Caco-2 (cell line): ENCODE measurements at regions not wholly inside any gene's neighbourhood (a gene's known extent, or its start where the extent isn't known, plus 50 kb on each side); places are given as distances from the start of the nearest gene placed in this dataset.

ENCODE experiments used
- BruUV-seq: library from RNA; stranded (reverse); fragments of 400-500 nt; replicated peaks from 2 replicates; lab custom pipeline; 2021; lab: Mats Ljungman, UMichigan
- CTCF ChIA-PET: fragments of 300-600 bp; sonication (Branson Sonifier 250); formaldehyde crosslinking; loops from one replicate; lab custom pipeline; 2022; ENCODE audit warnings: antibody characterized with exemption; lab: Charles Lee
- POLR2A ChIA-PET: fragments of 300-600 bp; sonication (Branson Sonifier 250); formaldehyde crosslinking; loops from one replicate; lab custom pipeline; 2022; ENCODE audit warnings: antibody characterized with exemption; lab: Charles Lee
- DNase-seq, 2 experiments: peaks; one replicate each; pipeline versions ENCODE4 v3.0.0 to v3.0.0-alpha.2; 2020 to 2022
- H3K27me3 ChIP-seq: replicated peaks from 2 replicates; pipeline ENCODE4 v1.6.0; 2011; ENCODE audit warnings: low read length; ENCODE audit not compliant: control insufficient read depth, insufficient read depth
- H3K36me3 ChIP-seq: 2 replicates; pipeline ENCODE4 v1.5.1; 2011; ENCODE audit warnings: low read length; ENCODE audit not compliant: control insufficient read depth, insufficient read depth
- H3K4me1 ChIP-seq: fragments of 250-450 bp; sonication (Bioruptor Pico); 2 replicates; pipeline ENCODE4 v1.5.1; 2020; ENCODE audit warnings: mild to moderate bottlenecking
- H3K4me3 ChIP-seq: 2 replicates; pipeline ENCODE4 v1.5.1; 2011; ENCODE audit warnings: low read depth, mild to moderate bottlenecking, control low read depth, low read length
- H3K9me3 ChIP-seq: fragments of 250-450 bp; sonication (Bioruptor Pico); 2 replicates; pipeline ENCODE4 v1.5.1; 2020; ENCODE audit warnings: mild to moderate bottlenecking, moderate library complexity
- H3K27ac Mint-ChIP-seq: one replicate; pipeline ENCODE4 v1.8.0; 2022; ENCODE audit warnings: mixed read lengths; ENCODE audit not compliant: unreplicated experiment
- H3K27me3 Mint-ChIP-seq: one replicate; pipeline ENCODE4 v1.8.0; 2022; ENCODE audit warnings: mixed read lengths; ENCODE audit not compliant: insufficient read depth, unreplicated experiment
- H3K36me3 Mint-ChIP-seq: one replicate; pipeline ENCODE4 v1.8.0; 2022; ENCODE audit warnings: mild to moderate bottlenecking, mixed read lengths; ENCODE audit not compliant: insufficient read depth, unreplicated experiment
- H3K4me1 Mint-ChIP-seq: one replicate; pipeline ENCODE4 v1.8.0; 2022; ENCODE audit warnings: low read depth, mixed read lengths; ENCODE audit not compliant: unreplicated experiment
- H3K4me3 Mint-ChIP-seq: one replicate; pipeline ENCODE4 v1.8.0; 2022; ENCODE audit warnings: mild to moderate bottlenecking, moderate library complexity, mixed read lengths; ENCODE audit not compliant: unreplicated experiment
- H3K9me3 Mint-ChIP-seq: one replicate; pipeline ENCODE4 v1.8.0; 2022; ENCODE audit warnings: mixed read lengths; ENCODE audit not compliant: unreplicated experiment
- intact Hi-C: fragments of 100-400 bp; cut with micrococcal nuclease; formaldehyde crosslinking; loops from one replicate; pipeline ENCODE4 v1.10.0; 2022; ENCODE audit not compliant: unreplicated experiment
- TF ChIP-seq, protein P1 (sequence below), 2 experiments: fragments of 200-600 bp in 1 of 2; IDR thresholded peaks; 1 replicate in 1 of 2; 2 replicates in 1 of 2; pipeline versions ENCODE4 v1.5.1 to v1.8.0; 2011 to 2022; ENCODE audit warnings: antibody characterized with exemption in 1 of 2, control low read depth in 1 of 2, inconsistent platforms in 1 of 2, low read depth in 1 of 2, low read length in 1 of 2, mild to moderate bottlenecking in 1 of 2, moderate library complexity in 1 of 2; ENCODE audit not compliant: insufficient read depth in 1 of 2, severe bottlenecking in 1 of 2, unreplicated experiment in 1 of 2

DNA sequence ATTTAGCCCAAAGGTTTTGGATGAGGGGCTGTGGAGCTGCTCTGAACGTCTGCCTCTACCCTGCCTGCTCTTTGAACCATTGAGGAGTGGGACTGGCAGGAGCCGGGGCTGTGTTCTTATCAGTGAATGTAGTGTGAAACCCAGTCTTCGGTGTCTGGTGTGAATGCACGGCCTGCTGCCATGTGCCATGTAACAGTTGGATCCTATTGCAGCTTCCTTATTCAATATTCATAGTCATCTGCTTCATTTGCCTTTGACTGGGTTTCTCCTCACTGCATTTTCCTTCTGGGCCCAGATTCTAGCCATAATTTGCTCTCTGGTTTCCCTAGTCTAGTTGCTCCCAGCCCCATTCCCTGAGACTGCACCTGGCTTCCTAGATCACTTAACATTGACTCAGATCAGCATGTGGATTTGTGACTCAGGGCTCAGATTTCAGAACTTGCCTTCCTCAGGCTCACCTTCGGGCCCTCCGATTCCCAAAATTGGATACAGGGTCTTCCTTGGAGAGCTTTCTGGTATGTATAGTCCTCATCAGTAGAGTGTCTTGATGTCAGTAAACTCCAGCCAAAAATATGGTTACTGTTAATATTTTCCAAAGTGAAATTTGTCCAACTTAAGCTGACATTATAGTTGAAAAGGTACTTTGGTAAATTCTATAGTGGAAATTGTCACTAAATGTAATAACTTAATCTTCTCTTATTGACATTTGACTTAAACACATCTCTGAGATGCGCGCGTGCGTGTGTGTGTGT, 94.0 kb upstream of the DDIT4L start:
- BruUV-seq, result no TSS peak
- Mint-ChIP-seq H3K4me1 (no peaks in the 10 kb centered on the region), H3K27me3 (peaks cover 4% of the 10 kb centered on the region), H3K36me3 (no peaks in the 10 kb centered on the region), H3K4me3 (no peak overlapping the region), H3K27ac (no peak overlapping the region), H3K9me3 (no peaks in the 10 kb centered on the region)
- POLR2A ChIA-PET, result no interaction called here
- Histone ChIP-seq H3K4me1 (no peaks in the 10 kb centered on the region), H3K9me3 (no peaks in the 10 kb centered on the region), H3K27me3 (no peaks in the 10 kb centered on the region), H3K36me3 (no peaks in the 10 kb centered on the region), H3K4me3 (no peak overlapping the region)
- intact Hi-C loops, result no loop called here
- DNase-seq, result no peak
- CTCF ChIA-PET, result no interaction called here
- TF ChIP-seq, protein P1, sequence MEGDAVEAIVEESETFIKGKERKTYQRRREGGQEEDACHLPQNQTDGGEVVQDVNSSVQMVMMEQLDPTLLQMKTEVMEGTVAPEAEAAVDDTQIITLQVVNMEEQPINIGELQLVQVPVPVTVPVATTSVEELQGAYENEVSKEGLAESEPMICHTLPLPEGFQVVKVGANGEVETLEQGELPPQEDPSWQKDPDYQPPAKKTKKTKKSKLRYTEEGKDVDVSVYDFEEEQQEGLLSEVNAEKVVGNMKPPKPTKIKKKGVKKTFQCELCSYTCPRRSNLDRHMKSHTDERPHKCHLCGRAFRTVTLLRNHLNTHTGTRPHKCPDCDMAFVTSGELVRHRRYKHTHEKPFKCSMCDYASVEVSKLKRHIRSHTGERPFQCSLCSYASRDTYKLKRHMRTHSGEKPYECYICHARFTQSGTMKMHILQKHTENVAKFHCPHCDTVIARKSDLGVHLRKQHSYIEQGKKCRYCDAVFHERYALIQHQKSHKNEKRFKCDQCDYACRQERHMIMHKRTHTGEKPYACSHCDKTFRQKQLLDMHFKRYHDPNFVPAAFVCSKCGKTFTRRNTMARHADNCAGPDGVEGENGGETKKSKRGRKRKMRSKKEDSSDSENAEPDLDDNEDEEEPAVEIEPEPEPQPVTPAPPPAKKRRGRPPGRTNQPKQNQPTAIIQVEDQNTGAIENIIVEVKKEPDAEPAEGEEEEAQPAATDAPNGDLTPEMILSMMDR (IDR thresholded peaks at IDR 0.05; ENCODE audit: insufficient read depth in 1 of 2, low read depth in 1 of 2, low read length in 1 of 2, severe bottlenecking in 1 of 2, unreplicated experiment in 1 of 2), result no peak

DNA sequence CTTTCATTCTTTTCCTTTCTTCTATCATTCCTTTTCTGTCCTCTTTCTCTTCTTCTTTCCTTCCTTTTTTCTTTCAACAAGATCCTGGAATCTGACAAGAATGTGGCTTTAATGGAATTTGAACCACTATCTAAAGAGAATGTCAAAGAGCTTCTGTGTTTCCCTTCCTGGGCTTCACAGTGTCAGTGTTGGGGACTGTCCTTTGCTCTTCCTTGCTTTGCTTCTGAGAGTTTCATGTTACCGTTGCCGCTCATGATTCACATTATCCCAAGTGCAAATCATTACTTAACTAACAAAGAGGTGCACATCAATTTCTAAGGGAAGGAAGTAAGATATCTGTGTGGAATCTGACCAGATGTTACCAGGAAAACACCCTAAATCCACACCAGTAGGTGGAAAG, 90.5 kb upstream of the DDIT4L start:
- Histone ChIP-seq H3K9me3 (no peaks in the 10 kb centered on the region), H3K36me3 (no peaks in the 10 kb centered on the region), H3K4me3 (no peak overlapping the region), H3K4me1 (no peaks in the 10 kb centered on the region), H3K27me3 (no peaks in the 10 kb centered on the region)
- TF ChIP-seq, protein P1 (IDR thresholded peaks at IDR 0.05; ENCODE audit: insufficient read depth in 1 of 2, low read depth in 1 of 2, low read length in 1 of 2, severe bottlenecking in 1 of 2, unreplicated experiment in 1 of 2), result no peak
- intact Hi-C loops, result no loop called here
- Mint-ChIP-seq H3K4me3 (no peak overlapping the region), H3K9me3 (no peaks in the 10 kb centered on the region), H3K4me1 (no peaks in the 10 kb centered on the region), H3K27ac (no peak overlapping the region), H3K36me3 (no peaks in the 10 kb centered on the region), H3K27me3 (peaks cover 4% of the 10 kb centered on the region)
- ChIA-PET CTCF (no interaction called here), POLR2A (no interaction called here)
- no TSS peak for BruUV-seq
- DNase-seq, result no peak

DNA sequence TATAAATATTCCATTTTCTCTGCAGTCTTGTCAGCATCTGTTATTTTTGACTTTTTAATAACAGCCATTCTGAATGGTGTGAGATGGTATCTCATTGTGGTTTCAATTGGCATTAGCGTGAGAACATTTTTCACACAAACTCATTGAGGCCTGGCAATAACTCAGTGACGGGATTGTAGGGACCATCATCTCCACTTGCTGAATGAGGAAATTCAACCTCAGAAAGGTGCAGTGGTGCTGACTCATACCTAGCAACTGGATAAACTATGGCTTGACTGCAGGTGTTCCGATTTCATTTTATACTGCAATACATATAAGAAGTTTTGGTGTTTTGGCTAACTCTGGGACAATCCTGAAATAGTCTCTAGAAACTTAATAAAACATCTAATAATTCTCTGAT, 88.3 kb upstream of the DDIT4L start:
- Mint-ChIP-seq H3K4me3 (no peak overlapping the region), H3K36me3 (no peaks in the 10 kb centered on the region), H3K9me3 (peaks cover 6% of the 10 kb centered on the region), H3K27me3 (peaks cover 4% of the 10 kb centered on the region), H3K27ac (no peak overlapping the region), H3K4me1 (no peaks in the 10 kb centered on the region)
- TF ChIP-seq, protein P1 (IDR thresholded peaks at IDR 0.05; ENCODE audit: insufficient read depth in 1 of 2, low read depth in 1 of 2, low read length in 1 of 2, severe bottlenecking in 1 of 2, unreplicated experiment in 1 of 2), result no peak
- Histone ChIP-seq H3K9me3 (no peaks in the 10 kb centered on the region), H3K36me3 (no peaks in the 10 kb centered on the region), H3K4me3 (no peak overlapping the region), H3K27me3 (no peaks in the 10 kb centered on the region), H3K4me1 (no peaks in the 10 kb centered on the region)
- CTCF ChIA-PET, result no interaction called here
- POLR2A ChIA-PET, result no interaction called here
- intact Hi-C loops, result no loop called here
- no TSS peak for BruUV-seq
- DNase-seq, result no peak
